ENCODE measurements at regions not wholly inside any gene's neighbourhood (a gene's known extent, or its start where the extent isn't known, plus 50 kb on each side); places are given as distances from the start of the nearest gene placed in this dataset.

GRCh38 chr13:108018371-108018870 lies 196.9 kb downstream of the LIG4 start:
- DNase-seq (ENCODE audit: low read depth in 3 of 3, low spot score in 2 of 3): no peak

GRCh38 chr13:108006619-108007018 lies 208.7 kb downstream of the LIG4 start:
- no peak for DNase-seq (ENCODE audit: low read depth in 3 of 3, low spot score in 2 of 3)

GRCh38 chr13:108005231-108005630 lies 210.1 kb downstream of the LIG4 start:
- DNase-seq (ENCODE audit: low read depth in 3 of 3, low spot score in 2 of 3): no peak

GRCh38 chr13:108003626-108004025 lies 211.7 kb downstream of the LIG4 start:
- DNase-seq (ENCODE audit: low read depth in 3 of 3, low spot score in 2 of 3): no peak

- no peak for DNase-seq (ENCODE audit: low read depth in 3 of 3, low spot score in 2 of 3)
These were observed 214.3 kb downstream of the LIG4 start for GRCh38 chr13:108000998-108001397.

GRCh38 chr13:107999751-108000150 lies 215.6 kb downstream of the LIG4 start:
- no peak for DNase-seq (ENCODE audit: low read depth in 3 of 3, low spot score in 2 of 3)

GRCh38 chr13:107994137-107994536 lies 221.2 kb downstream of the LIG4 start:
- DNase-seq (ENCODE audit: low read depth in 3 of 3, low spot score in 2 of 3): no peak

- peak in 1 of 3 donors; percentile 7 for DNase-seq (ENCODE audit: low read depth in 3 of 3, low spot score in 2 of 3)
These were observed 221.9 kb downstream of the LIG4 start for GRCh38 chr13:107993239-107993949.

GRCh38 chr13:107992542-107992941 lies 222.8 kb downstream of the LIG4 start:
- DNase-seq (ENCODE audit: low read depth in 3 of 3, low spot score in 2 of 3): no peak

- no peak for DNase-seq (ENCODE audit: low read depth in 3 of 3, low spot score in 2 of 3)
These were observed 238.2 kb downstream of the LIG4 start for GRCh38 chr13:107977071-107977574.

- DNase-seq (ENCODE audit: low read depth in 3 of 3, low spot score in 2 of 3): no peak
These were observed 238.7 kb downstream of the LIG4 start for GRCh38 chr13:107976628-107977027.

- no peak for DNase-seq (ENCODE audit: low read depth in 3 of 3, low spot score in 2 of 3)
These were observed 240.9 kb downstream of the LIG4 start for GRCh38 chr13:107974409-107974808.

GRCh38 chr13:107969546-107969945 lies 245.8 kb downstream of the LIG4 start:
- DNase-seq (ENCODE audit: low read depth in 3 of 3, low spot score in 2 of 3): no peak

- no peak for DNase-seq (ENCODE audit: low read depth in 3 of 3, low spot score in 2 of 3)
These were observed 246.9 kb downstream of the LIG4 start for GRCh38 chr13:107968470-107968869.

- DNase-seq (ENCODE audit: low read depth in 3 of 3, low spot score in 2 of 3): no peak
These were observed 250.9 kb downstream of the LIG4 start for GRCh38 chr13:107964395-107964794.

GRCh38 chr13:107961849-107962608 lies 253.3 kb downstream of the LIG4 start:
- no peak for DNase-seq (ENCODE audit: low read depth in 3 of 3, low spot score in 2 of 3)

- no peak for DNase-seq (ENCODE audit: low read depth in 3 of 3, low spot score in 2 of 3)
These were observed 255.0 kb downstream of the LIG4 start for GRCh38 chr13:107960301-107960700.

GRCh38 chr13:107956889-107957288 lies 258.4 kb downstream of the LIG4 start:
- no peak for DNase-seq (ENCODE audit: low read depth in 3 of 3, low spot score in 2 of 3)

- no peak for DNase-seq (ENCODE audit: low read depth in 3 of 3, low spot score in 2 of 3)
These were observed 273.2 kb downstream of the LIG4 start for GRCh38 chr13:107942030-107942617.

GRCh38 chr13:107941345-107942029 lies 273.8 kb downstream of the LIG4 start:
- no peak for DNase-seq (ENCODE audit: low read depth in 3 of 3, low spot score in 2 of 3)

- DNase-seq (ENCODE audit: low read depth in 3 of 3, low spot score in 2 of 3): no peak
These were observed 277.5 kb downstream of the LIG4 start for GRCh38 chr13:107937848-107938247.
